Heart right ventricle (tissue), 16 donors: ENCODE measurements at regions not wholly inside any gene's neighbourhood (a gene's known extent, or its start where the extent isn't known, plus 50 kb on each side); places are given as distances from the start of the nearest gene placed in this dataset.

Source experiments
- ATAC-seq, 8 donors: fragments of 200-7000 bp; cut with Tn5 transposase; one replicate each; pipeline ENCODE4 v1.9.1; 2020; ENCODE audit warnings: mild to moderate bottlenecking in 8 of 8, moderate library complexity in 8 of 8, moderate number of reproducible peaks in 1 of 8
- DNase-seq, 2 donors: peaks; one replicate each; pipeline ENCODE4 v3.0.0-alpha.2; 2020
- H3K27ac ChIP-seq, 10 donors: fragments of 200-600 bp; sonication (generic) in 2 of 10; one replicate each; pipeline versions ENCODE4 v1.5.0 to v1.8.0; 2020 to 2022; ENCODE audit warnings: mild to moderate bottlenecking in 3 of 10
- H3K27me3 ChIP-seq, 7 donors: fragments of 200-600 bp; one replicate each; pipeline ENCODE4 v1.8.0; 2021 to 2022; ENCODE audit warnings: mild to moderate bottlenecking in 2 of 7
- H3K36me3 ChIP-seq, 9 donors: fragments of 200-600 bp; sonication (generic) in 1 of 9; one replicate each; pipeline versions ENCODE4 v1.5.0 to v1.8.0; 2020 to 2022; ENCODE audit warnings: mild to moderate bottlenecking in 2 of 9
- H3K4me1 ChIP-seq, 9 donors: fragments of 200-600 bp; sonication (generic) in 1 of 9; one replicate each; pipeline versions ENCODE4 v1.5.0 to v1.8.0; 2020 to 2022; ENCODE audit warnings: mild to moderate bottlenecking in 4 of 9
- H3K4me3 ChIP-seq, 10 donors: fragments of 200-600 bp; sonication (generic) in 2 of 10; one replicate each; pipeline versions ENCODE4 v1.5.0 to v1.8.0; 2020 to 2022; ENCODE audit warnings: mild to moderate bottlenecking in 7 of 10, moderate library complexity in 2 of 10
- H3K9me3 ChIP-seq, 11 donors: fragments of 200-600 bp in 10 of 11; sonication (generic) in 2 of 11; one replicate each; pipeline versions ENCODE4 v1.5.0 to v1.8.0; 2013 to 2022; ENCODE audit warnings: mild to moderate bottlenecking in 2 of 11, control low read depth in 1 of 11, moderate library complexity in 1 of 11
- WGBS, 2 donors: extraction: QIAGEN DNeasy Blood & Tissue Kit; methylation state at CpG; one replicate each; pipeline ENCODE4 v1.1.7; 2013; ENCODE audit warnings: inconsistent platforms in 1 of 2; 5-methylcytosine and 5-hydroxymethylcytosine counted together
- intact Hi-C, 10 donors: fragments of 100-400 bp; cut with DNase I; formaldehyde crosslinking; loops; one replicate each; pipeline versions ENCODE4 v1.11.1 to v1.14.2; 2022
- TF ChIP-seq, protein P1 (sequence below), 9 donors: fragments of 200-600 bp; sonication (generic) in 2 of 9; IDR thresholded peaks; one replicate each; pipeline versions ENCODE4 v1.5.0 to v1.8.0; 2021 to 2022; ENCODE audit warnings: antibody characterized with exemption in 9 of 9, mild to moderate bottlenecking in 5 of 9, moderate library complexity in 1 of 9
- donor health status: Arrhythmogenic right ventricular cardiomyopathy.
- donor health status: ischemic (EF 13 %, LVEDD 7.1; RV severe dilation, severe dysfunction).
- donor health status: healthy with polysubstance abuse.
- donor health status: DM: no; HTN: yes; CAD: no.
- donor health status: DM: no; HTN: no; CAD: no.
- donor health status: ischemic (EF 25% LVEDD 6.9; RV normal size, moderate dysfunction).
- donor health status: ischemic (EF 25% LVEDD 5.7; RV mildly dilated, moderate dysfunction).
- donor health status: healthy.
- donor health status: DM: yes; HTN: yes; CAD: no.
- donor health status: Ischemic cardiomyopathy.
- donor health status: ischemic (EF 35%, LVEDD 5.7; RV mildly dilated, moderate dysfunction).
- donor health status: nonischemic (EF 11% LVEDD 7.7; RV severe dilation, severe dysfunction).
- donor health status: DM: yes; HTN: yes; CAD: no.
- donor health status: PGD.
- donor health status: ischemic (EF 29% LVEDD 5.4; RV normal size, mild dysfunction).
- donor health status: nonischemic (EF 23%, LVEDD 6.1; RV moderate dilation, normal function).

- H3K4me1 ChIP-seq = no peaks in the 10 kb centered on the region
- ATAC-seq (no peak), DNase-seq (no peak)
- H3K36me3 ChIP-seq = no peaks in the 10 kb centered on the region
- WGBS, 2 donors = 94 to 98% methylated on average over 1 of the region's 1 CpG
- intact Hi-C loops = no loop called here
- TF ChIP-seq, protein P1, sequence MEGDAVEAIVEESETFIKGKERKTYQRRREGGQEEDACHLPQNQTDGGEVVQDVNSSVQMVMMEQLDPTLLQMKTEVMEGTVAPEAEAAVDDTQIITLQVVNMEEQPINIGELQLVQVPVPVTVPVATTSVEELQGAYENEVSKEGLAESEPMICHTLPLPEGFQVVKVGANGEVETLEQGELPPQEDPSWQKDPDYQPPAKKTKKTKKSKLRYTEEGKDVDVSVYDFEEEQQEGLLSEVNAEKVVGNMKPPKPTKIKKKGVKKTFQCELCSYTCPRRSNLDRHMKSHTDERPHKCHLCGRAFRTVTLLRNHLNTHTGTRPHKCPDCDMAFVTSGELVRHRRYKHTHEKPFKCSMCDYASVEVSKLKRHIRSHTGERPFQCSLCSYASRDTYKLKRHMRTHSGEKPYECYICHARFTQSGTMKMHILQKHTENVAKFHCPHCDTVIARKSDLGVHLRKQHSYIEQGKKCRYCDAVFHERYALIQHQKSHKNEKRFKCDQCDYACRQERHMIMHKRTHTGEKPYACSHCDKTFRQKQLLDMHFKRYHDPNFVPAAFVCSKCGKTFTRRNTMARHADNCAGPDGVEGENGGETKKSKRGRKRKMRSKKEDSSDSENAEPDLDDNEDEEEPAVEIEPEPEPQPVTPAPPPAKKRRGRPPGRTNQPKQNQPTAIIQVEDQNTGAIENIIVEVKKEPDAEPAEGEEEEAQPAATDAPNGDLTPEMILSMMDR (IDR thresholded peaks at IDR 0.05) = no peak
- H3K27ac ChIP-seq = no peak overlapping the region
- no peaks in the 10 kb centered on the region for H3K9me3 ChIP-seq
- H3K4me3 ChIP-seq = no peak overlapping the region
- H3K27me3 ChIP-seq = peaks cover 0 to 17% (median 10%) of the 10 kb centered on the region in 7 donors
Observed at GRCh38 chr12:126196263-126196662, 1131.0 kb downstream of the AACS start.

DNA sequence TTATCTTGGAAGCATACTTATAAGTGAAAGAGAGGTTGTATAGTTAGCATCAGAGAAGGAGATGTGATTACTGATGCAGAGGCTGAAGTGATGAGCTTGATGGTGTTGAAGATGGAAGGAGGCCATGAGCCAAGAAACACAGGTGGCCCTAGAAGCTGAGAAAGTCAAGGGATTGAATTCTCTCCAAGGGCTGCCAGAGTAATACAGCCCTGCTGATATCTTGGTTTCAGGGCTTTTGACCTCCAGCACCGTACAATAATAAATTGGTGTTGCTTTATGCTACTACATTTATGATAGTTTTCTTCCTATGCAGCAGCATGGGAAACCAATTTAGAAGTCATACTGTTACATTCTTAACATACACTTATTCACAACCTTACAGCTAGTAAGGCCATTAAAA lies 1133.3 kb downstream of the AACS start:
- ATAC-seq (no peak), DNase-seq (no peak)
- intact Hi-C loops = no loop called here
- H3K27ac ChIP-seq = no peak overlapping the region
- no peaks in the 10 kb centered on the region for H3K36me3 ChIP-seq
- TF ChIP-seq, protein P1 (IDR thresholded peaks at IDR 0.05) = no peak
- no peaks in the 10 kb centered on the region for H3K9me3 ChIP-seq
- H3K4me1 ChIP-seq = no peaks in the 10 kb centered on the region
- no peak overlapping the region for H3K4me3 ChIP-seq
- peaks cover 0 to 23% (median 0%) of the 10 kb centered on the region in 7 donors for H3K27me3 ChIP-seq
- WGBS, 2 donors = 80 to 86% methylated on average over 1 of the region's 1 CpG

GRCh38 chr12:126198966-126199692 lies 1133.9 kb downstream of the AACS start:
- intact Hi-C loops = no loop called here
- Histone ChIP-seq H3K36me3 (no peaks in the 10 kb centered on the region), H3K27me3 (peaks cover 0 to 28% (median 0%) of the 10 kb centered on the region in 7 donors), H3K4me3 (no peak overlapping the region), H3K4me1 (no peaks in the 10 kb centered on the region), H3K27ac (no peak overlapping the region), H3K9me3 (no peaks in the 10 kb centered on the region)
- DNase-seq = no peak
- WGBS, 2 donors = 74 to 84% methylated on average over 6 of the region's 6 CpGs
- no peak for ATAC-seq
- TF ChIP-seq, protein P1 (IDR thresholded peaks at IDR 0.05) = no peak

DNA sequence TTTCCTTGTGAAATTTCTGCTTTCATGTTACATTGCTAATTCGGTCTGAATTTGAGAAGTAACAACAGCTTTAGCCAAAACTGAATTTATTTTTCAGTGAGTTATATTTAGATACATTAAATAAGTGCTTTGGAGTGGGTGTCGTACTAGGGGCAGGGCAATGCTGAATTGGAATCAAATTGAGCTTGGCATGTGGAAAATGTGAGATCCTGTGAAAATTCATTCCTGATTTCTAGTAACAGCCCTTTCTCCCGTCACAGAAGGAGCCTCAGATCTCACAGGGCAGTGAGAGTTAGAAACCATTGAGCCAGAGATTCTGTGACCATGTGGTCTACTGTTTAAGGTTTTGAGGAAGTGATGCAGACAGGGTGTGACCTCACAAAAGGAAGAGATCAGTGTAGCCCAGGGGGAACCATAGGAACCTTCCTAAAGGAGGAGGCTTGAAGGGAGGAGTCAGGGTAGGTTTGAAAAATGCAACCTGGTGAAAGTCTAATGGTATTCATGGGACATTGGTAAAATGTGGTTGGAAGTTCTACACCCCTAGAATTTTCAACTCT lies 1136.8 kb downstream of the AACS start:
- Histone ChIP-seq H3K36me3 (no peaks in the 10 kb centered on the region), H3K9me3 (no peaks in the 10 kb centered on the region), H3K27ac (no peak overlapping the region), H3K4me1 (no peaks in the 10 kb centered on the region), H3K27me3 (peaks cover 0 to 35% (median 0%) of the 10 kb centered on the region in 7 donors), H3K4me3 (no peak overlapping the region)
- intact Hi-C loops = no loop called here
- DNase-seq (no peak), ATAC-seq (no peak)
- 59 to 65% methylated on average over 3 of the region's 3 CpGs for WGBS, 2 donors
- TF ChIP-seq, protein P1 (IDR thresholded peaks at IDR 0.05) = no peak
